GM12878 (cell line): ENCODE measurements at regions not wholly inside any gene's neighbourhood (a gene's known extent, or its start where the extent isn't known, plus 50 kb on each side); places are given as distances from the start of the nearest gene placed in this dataset.

Source experiments
- ATAC-seq: fragments of 200-7000 bp; cut with Tn5 transposase; 3 replicates; pipeline ENCODE4 v1.9.1; 2020; ENCODE audit warnings: mild to moderate bottlenecking, moderate library complexity
- BruUV-seq: library from RNA; stranded (reverse); fragments of 400-500 nt; replicated peaks from 2 replicates; lab custom pipeline; 2021; lab: Mats Ljungman, UMichigan
- CTCF ChIA-PET: fragments of 300-600 bp; sonication (Branson Sonifier 250); formaldehyde crosslinking; extraction: SDS; loops from one replicate; lab custom pipeline; 2021; ENCODE audit warnings: inconsistent platforms; lab: Yijun Ruan, JAX
- POLR2A ChIA-PET: fragments of 350-600 bp; formaldehyde crosslinking; extraction: SDS; loops from one replicate; lab custom pipeline; 2021; ENCODE audit warnings: inconsistent platforms; lab: Charles Lee
- RAD21 ChIA-PET: fragments of 300-600 bp; sonication (Branson Sonifier 250); formaldehyde crosslinking; loops from one replicate; lab custom pipeline; 2023; ENCODE audit warnings: antibody characterized with exemption; ENCODE audit not compliant: unreplicated experiment; lab: Charles Lee
- SMC1A ChIA-PET: fragments of 300-600 bp; sonication (Branson Sonifier 250); formaldehyde crosslinking; loops from one replicate; lab custom pipeline; 2023; ENCODE audit not compliant: unreplicated experiment, uncharacterized antibody; lab: Charles Lee
- DNase-seq: peaks from one replicate; pipeline ENCODE4 v3.0.0-alpha.2; 2011; ENCODE audit warnings: low read depth, low spot score
- FAIRE-seq: peaks from 3 replicates; lab custom pipeline; 2011; peaks lifted over from hg19 to GRCh38; lab: Jason Lieb, UNC
- H2AFZ ChIP-seq: 2 replicates; pipeline ENCODE4 v1.6.0; 2011; ENCODE audit warnings: low read depth, low read length, control low read depth; ENCODE audit not compliant: control insufficient read depth
- H3K27ac ChIP-seq: 2 replicates; pipeline ENCODE4 v1.5.1; 2011; ENCODE audit warnings: control low read depth; ENCODE audit not compliant: control insufficient read depth, insufficient read depth
- H3K27me3 ChIP-seq, 2 experiments: replicated peaks in 1 of 2; 2 replicates each; pipeline versions ENCODE4 v1.6.0 to v1.6.1; 2011; ENCODE audit warnings: low read length in 1 of 2; ENCODE audit not compliant: control insufficient read depth in 2 of 2, insufficient read depth in 2 of 2
- H3K36me3 ChIP-seq, 2 experiments: 2 replicates each; pipeline ENCODE4 v1.5.1; 2011; ENCODE audit warnings: low read length in 1 of 2; ENCODE audit not compliant: control insufficient read depth in 2 of 2, insufficient read depth in 2 of 2
- H3K4me1 ChIP-seq: 2 replicates; pipeline ENCODE4 v1.6.1; 2011; ENCODE audit warnings: mild to moderate bottlenecking, low read length, moderate library complexity, mixed read lengths; ENCODE audit not compliant: control insufficient read depth, insufficient read depth
- H3K4me2 ChIP-seq: 2 replicates; pipeline ENCODE4 v1.6.0; 2011; ENCODE audit warnings: control low read depth; ENCODE audit not compliant: control insufficient read depth, insufficient read depth
- H3K4me3 ChIP-seq: fragments of 200-600 bp; sonication (generic); 2 replicates; pipeline ENCODE4 v1.5.1; 2016
- H3K79me2 ChIP-seq: 2 replicates; pipeline ENCODE4 v1.6.0; 2011; ENCODE audit warnings: low read length; ENCODE audit not compliant: control insufficient read depth, insufficient read depth
- H3K9ac ChIP-seq: 2 replicates; pipeline ENCODE4 v1.8.0; 2011; ENCODE audit warnings: low read length, control low read depth, mixed read lengths; ENCODE audit not compliant: control insufficient read depth, insufficient read depth
- H3K9me3 ChIP-seq: replicated peaks from 3 replicates; pipeline ENCODE4 v1.5.1; 2011; ENCODE audit warnings: mild to moderate bottlenecking, low read length; ENCODE audit not compliant: control insufficient read depth, insufficient read depth
- H4K20me1 ChIP-seq: 2 replicates; pipeline ENCODE4 v1.6.0; 2011; ENCODE audit not compliant: control insufficient read depth, insufficient read depth
- IKZF2 ChIP-seq, 2 experiments: fragments of 450-650 bp; IDR thresholded peaks; 2 replicates each; pipeline ENCODE4 v1.6.1; 2017; ENCODE audit warnings: mild to moderate bottlenecking in 2 of 2, moderate library complexity in 2 of 2
- MEF2B ChIP-seq: fragments of 450-650 bp; IDR thresholded peaks from 2 replicates; pipeline ENCODE4 v1.6.1; 2018; ENCODE audit warnings: mild to moderate bottlenecking, moderate library complexity; ENCODE audit not compliant: partially characterized antibody, poor library complexity, severe bottlenecking
- MTA2 ChIP-seq: fragments of 450-650 bp; IDR thresholded peaks from 2 replicates; pipeline ENCODE4 v1.6.1; 2016; ENCODE audit warnings: low read depth, mild to moderate bottlenecking, moderate library complexity
- TCF7 ChIP-seq: IDR thresholded peaks from 2 replicates; pipeline ENCODE4 v1.6.1; 2014; ENCODE audit warnings: antibody characterized with exemption, borderline replicate concordance
- WRNIP1 ChIP-seq: IDR thresholded peaks from 2 replicates; pipeline ENCODE4 v1.6.1; 2011; ENCODE audit warnings: low read depth, low read length, improper control_type of control experiment, borderline replicate concordance
- ZNF217 ChIP-seq: fragments of 450-650 bp; IDR thresholded peaks from 2 replicates; pipeline ENCODE4 v1.6.1; 2017; ENCODE audit warnings: antibody characterized with exemption, mild to moderate bottlenecking
- ZNF622 ChIP-seq: fragments of 450-650 bp; IDR thresholded peaks from 2 replicates; pipeline ENCODE4 v1.6.1; 2017; ENCODE audit warnings: mild to moderate bottlenecking, inconsistent platforms
- WGBS: methylation state at CpG from one replicate; pipeline ENCODE4 v1.1.6; 2016; ENCODE audit warnings: low lambda C conversion rate; ENCODE audit not compliant: insufficient replicate concordance, insufficient coverage; ENCODE audit errors: missing lambda C conversion rate; 5-methylcytosine and 5-hydroxymethylcytosine counted together
- in situ Hi-C: fragments of 300-500 bp; cut with MboI; formaldehyde crosslinking; loops from 9 replicates; pipeline ENCODE4 v1.14.3; 2018; ENCODE audit warnings: mixed read lengths
- intact Hi-C: fragments of 100-400 bp; cut with micrococcal nuclease; formaldehyde crosslinking; loops from one replicate; pipeline ENCODE4 v1.14.2; 2022; ENCODE audit not compliant: unreplicated experiment
- TF ChIP-seq, protein P1 (sequence below): fragments of 450-650 bp; IDR thresholded peaks from 2 replicates; pipeline ENCODE4 v1.6.1; 2017; ENCODE audit warnings: antibody characterized with exemption, mild to moderate bottlenecking, moderate library complexity
- TF ChIP-seq, protein P2 (sequence below): fragments of 450-650 bp; IDR thresholded peaks from 2 replicates; pipeline ENCODE4 v1.6.1; 2016; ENCODE audit warnings: mild to moderate bottlenecking
- TF ChIP-seq, protein P3 (sequence below): fragments of 450-650 bp; IDR thresholded peaks from 2 replicates; pipeline ENCODE4 v1.6.1; 2017; ENCODE audit warnings: borderline replicate concordance
- TF ChIP-seq, protein P4 (sequence below): fragments of 450-650 bp; IDR thresholded peaks from 2 replicates; pipeline ENCODE4 v1.6.1; 2017; ENCODE audit warnings: mild to moderate bottlenecking, moderate library complexity
- TF ChIP-seq, protein P5 (sequence below): fragments of 450-650 bp; IDR thresholded peaks from 2 replicates; pipeline ENCODE4 v1.6.1; 2016; ENCODE audit warnings: mild to moderate bottlenecking

DNA sequence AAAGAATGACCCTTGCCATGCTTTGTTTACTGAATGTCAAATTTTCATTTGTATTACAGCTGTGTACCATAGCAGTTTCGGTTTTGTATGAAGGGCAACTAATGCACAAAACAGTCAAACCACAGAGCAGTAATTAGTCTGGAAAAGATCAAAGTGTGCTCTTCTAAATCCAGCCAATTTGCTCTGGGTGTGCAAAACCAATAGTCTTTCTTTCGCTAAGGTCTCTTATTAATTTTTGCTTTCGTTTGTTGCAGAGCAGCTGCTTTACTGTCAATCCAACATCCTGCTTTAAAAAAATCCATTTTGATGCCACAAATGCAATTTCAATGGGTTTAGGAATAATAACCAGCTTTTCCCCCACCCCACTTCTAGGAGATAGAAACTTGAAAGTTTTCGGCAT lies 114.2 kb downstream of the BRMS1L start:
- Histone ChIP-seq H3K27ac (no peak overlapping the region), H3K9ac (no peak overlapping the region), H3K27me3 (no peaks in the 10 kb centered on the region), H3K4me3 (peak overlapping the region; percentile 5; the same call in 1 of the 2 replicates), H3K79me2 (no peaks in the 10 kb centered on the region), H3K36me3 (no peaks in the 10 kb centered on the region), H3K4me1 (peaks cover under 1% of the 10 kb centered on the region; the same call in 1 of the 2 replicates), H4K20me1 (no peaks in the 10 kb centered on the region), H3K9me3 (no peaks in the 10 kb centered on the region), H2AFZ (no peak overlapping the region), H3K4me2 (peak overlapping the region; percentile 53; the same call in 1 of the 2 replicates)
- intact Hi-C loops: loop anchor here (5.0 kb wide), 1 partner anchor 58 kb away; no protein-coding TSS in a partner anchor
- BruUV-seq: no TSS peak
- RAD21 ChIA-PET: interaction anchor here (1.1 kb wide), 1 partner anchor 84 kb away, joined by 4 read pairs; no protein-coding TSS in a partner anchor
- peak; percentile 73 for DNase-seq
- peak; percentile 96 for ATAC-seq
- POLR2A ChIA-PET: no interaction called here
- no peak for FAIRE-seq
- SMC1A ChIA-PET: interaction anchor here (1.1 to 1.5 kb wide), 2 partner anchors 9 to 58 kb away, joined by 5 to 6 read pairs; no protein-coding TSS in a partner anchor
- in situ Hi-C loops: no loop called here
- CTCF ChIA-PET: interaction anchor here (1.0 to 2.4 kb wide), 4 partner anchors 8 to 130 kb away, joined by 3 to 11 read pairs (median 4); no protein-coding TSS in a partner anchor
- WGBS: 4% methylated on average over 4 of the region's 4 CpGs
- TF ChIP-seq TCF7: peak; percentile 54; the same call in 1 of the 2 replicates
- TF ChIP-seq ZNF622: no peak
- TF ChIP-seq, protein P1, sequence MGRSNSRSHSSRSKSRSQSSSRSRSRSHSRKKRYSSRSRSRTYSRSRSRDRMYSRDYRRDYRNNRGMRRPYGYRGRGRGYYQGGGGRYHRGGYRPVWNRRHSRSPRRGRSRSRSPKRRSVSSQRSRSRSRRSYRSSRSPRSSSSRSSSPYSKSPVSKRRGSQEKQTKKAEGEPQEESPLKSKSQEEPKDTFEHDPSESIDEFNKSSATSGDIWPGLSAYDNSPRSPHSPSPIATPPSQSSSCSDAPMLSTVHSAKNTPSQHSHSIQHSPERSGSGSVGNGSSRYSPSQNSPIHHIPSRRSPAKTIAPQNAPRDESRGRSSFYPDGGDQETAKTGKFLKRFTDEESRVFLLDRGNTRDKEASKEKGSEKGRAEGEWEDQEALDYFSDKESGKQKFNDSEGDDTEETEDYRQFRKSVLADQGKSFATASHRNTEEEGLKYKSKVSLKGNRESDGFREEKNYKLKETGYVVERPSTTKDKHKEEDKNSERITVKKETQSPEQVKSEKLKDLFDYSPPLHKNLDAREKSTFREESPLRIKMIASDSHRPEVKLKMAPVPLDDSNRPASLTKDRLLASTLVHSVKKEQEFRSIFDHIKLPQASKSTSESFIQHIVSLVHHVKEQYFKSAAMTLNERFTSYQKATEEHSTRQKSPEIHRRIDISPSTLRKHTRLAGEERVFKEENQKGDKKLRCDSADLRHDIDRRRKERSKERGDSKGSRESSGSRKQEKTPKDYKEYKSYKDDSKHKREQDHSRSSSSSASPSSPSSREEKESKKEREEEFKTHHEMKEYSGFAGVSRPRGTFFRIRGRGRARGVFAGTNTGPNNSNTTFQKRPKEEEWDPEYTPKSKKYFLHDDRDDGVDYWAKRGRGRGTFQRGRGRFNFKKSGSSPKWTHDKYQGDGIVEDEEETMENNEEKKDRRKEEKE: no peak
- TF ChIP-seq IKZF2 (IDR thresholded peaks at IDR 0.05): peak; percentile 76 to 83
- TF ChIP-seq MEF2B: peak; percentile 31
- TF ChIP-seq, protein P2, sequence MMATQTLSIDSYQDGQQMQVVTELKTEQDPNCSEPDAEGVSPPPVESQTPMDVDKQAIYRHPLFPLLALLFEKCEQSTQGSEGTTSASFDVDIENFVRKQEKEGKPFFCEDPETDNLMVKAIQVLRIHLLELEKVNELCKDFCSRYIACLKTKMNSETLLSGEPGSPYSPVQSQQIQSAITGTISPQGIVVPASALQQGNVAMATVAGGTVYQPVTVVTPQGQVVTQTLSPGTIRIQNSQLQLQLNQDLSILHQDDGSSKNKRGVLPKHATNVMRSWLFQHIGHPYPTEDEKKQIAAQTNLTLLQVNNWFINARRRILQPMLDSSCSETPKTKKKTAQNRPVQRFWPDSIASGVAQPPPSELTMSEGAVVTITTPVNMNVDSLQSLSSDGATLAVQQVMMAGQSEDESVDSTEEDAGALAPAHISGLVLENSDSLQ: peak; percentile 63
- TF ChIP-seq, protein P3, sequence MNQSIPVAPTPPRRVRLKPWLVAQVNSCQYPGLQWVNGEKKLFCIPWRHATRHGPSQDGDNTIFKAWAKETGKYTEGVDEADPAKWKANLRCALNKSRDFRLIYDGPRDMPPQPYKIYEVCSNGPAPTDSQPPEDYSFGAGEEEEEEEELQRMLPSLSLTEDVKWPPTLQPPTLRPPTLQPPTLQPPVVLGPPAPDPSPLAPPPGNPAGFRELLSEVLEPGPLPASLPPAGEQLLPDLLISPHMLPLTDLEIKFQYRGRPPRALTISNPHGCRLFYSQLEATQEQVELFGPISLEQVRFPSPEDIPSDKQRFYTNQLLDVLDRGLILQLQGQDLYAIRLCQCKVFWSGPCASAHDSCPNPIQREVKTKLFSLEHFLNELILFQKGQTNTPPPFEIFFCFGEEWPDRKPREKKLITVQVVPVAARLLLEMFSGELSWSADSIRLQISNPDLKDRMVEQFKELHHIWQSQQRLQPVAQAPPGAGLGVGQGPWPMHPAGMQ: no peak
- TF ChIP-seq MTA2: peak; percentile 99
- TF ChIP-seq, protein P4, sequence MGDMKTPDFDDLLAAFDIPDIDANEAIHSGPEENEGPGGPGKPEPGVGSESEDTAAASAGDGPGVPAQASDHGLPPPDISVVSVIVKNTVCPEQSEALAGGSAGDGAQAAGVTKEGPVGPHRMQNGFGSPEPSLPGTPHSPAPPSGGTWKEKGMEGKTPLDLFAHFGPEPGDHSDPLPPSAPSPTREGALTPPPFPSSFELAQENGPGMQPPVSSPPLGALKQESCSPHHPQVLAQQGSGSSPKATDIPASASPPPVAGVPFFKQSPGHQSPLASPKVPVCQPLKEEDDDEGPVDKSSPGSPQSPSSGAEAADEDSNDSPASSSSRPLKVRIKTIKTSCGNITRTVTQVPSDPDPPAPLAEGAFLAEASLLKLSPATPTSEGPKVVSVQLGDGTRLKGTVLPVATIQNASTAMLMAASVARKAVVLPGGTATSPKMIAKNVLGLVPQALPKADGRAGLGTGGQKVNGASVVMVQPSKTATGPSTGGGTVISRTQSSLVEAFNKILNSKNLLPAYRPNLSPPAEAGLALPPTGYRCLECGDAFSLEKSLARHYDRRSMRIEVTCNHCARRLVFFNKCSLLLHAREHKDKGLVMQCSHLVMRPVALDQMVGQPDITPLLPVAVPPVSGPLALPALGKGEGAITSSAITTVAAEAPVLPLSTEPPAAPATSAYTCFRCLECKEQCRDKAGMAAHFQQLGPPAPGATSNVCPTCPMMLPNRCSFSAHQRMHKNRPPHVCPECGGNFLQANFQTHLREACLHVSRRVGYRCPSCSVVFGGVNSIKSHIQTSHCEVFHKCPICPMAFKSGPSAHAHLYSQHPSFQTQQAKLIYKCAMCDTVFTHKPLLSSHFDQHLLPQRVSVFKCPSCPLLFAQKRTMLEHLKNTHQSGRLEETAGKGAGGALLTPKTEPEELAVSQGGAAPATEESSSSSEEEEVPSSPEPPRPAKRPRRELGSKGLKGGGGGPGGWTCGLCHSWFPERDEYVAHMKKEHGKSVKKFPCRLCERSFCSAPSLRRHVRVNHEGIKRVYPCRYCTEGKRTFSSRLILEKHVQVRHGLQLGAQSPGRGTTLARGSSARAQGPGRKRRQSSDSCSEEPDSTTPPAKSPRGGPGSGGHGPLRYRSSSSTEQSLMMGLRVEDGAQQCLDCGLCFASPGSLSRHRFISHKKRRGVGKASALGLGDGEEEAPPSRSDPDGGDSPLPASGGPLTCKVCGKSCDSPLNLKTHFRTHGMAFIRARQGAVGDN: no peak
- TF ChIP-seq WRNIP1: no peak
- TF ChIP-seq ZNF217: 0 out of 2 replicates have a peak, but pooled peaks have one; percentile 44
- TF ChIP-seq, protein P5, sequence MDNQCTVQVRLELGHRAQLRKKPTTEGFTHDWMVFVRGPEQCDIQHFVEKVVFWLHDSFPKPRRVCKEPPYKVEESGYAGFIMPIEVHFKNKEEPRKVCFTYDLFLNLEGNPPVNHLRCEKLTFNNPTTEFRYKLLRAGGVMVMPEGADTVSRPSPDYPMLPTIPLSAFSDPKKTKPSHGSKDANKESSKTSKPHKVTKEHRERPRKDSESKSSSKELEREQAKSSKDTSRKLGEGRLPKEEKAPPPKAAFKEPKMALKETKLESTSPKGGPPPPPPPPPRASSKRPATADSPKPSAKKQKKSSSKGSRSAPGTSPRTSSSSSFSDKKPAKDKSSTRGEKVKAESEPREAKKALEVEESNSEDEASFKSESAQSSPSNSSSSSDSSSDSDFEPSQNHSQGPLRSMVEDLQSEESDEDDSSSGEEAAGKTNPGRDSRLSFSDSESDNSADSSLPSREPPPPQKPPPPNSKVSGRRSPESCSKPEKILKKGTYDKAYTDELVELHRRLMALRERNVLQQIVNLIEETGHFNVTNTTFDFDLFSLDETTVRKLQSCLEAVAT: 0 out of 2 replicates have a peak, but pooled peaks have one; percentile 60
